Transverse colon (tissue), 4 donors: ENCODE measurements at regions not wholly inside any gene's neighbourhood (a gene's known extent, or its start where the extent isn't known, plus 50 kb on each side); places are given as distances from the start of the nearest gene placed in this dataset.

Experiments
- DNase-seq: peaks from one replicate; pipeline ENCODE4 v3.0.0-alpha.2; 2019
- H3K27ac ChIP-seq, 4 donors: fragments of 200-600 bp; sonication (generic); 2 replicates each; pipeline ENCODE4 v1.5.1; 2016 to 2018; ENCODE audit warnings: inconsistent platforms in 4 of 4
- H3K27me3 ChIP-seq: fragments of 200-600 bp; sonication (generic); 2 replicates; pipeline ENCODE4 v1.5.1; 2017; ENCODE audit warnings: inconsistent platforms
- H3K36me3 ChIP-seq, 4 donors: fragments of 200-600 bp; sonication (generic); 2 replicates each; pipeline ENCODE4 v1.5.1; 2017 to 2019; ENCODE audit warnings: inconsistent platforms in 4 of 4
- H3K4me1 ChIP-seq, 4 donors: fragments of 200-600 bp; sonication (generic); 2 replicates each; pipeline ENCODE4 v1.5.1; 2017 to 2020; ENCODE audit warnings: inconsistent platforms in 4 of 4
- H3K4me3 ChIP-seq, 4 donors: fragments of 200-600 bp; sonication (generic); 1 replicate in 1 of 4; 2 replicates in 3 of 4; pipeline versions ENCODE4 v1.5.1 to v1.6.1; 2017 to 2019; ENCODE audit warnings: inconsistent platforms in 4 of 4
- H3K9me3 ChIP-seq, 2 donors: fragments of 200-600 bp; sonication (generic); 2 replicates each; pipeline ENCODE4 v1.5.1; 2017 to 2019; ENCODE audit warnings: inconsistent platforms in 2 of 2
- EP300 ChIP-seq: sonication (generic); formaldehyde crosslinking; IDR thresholded peaks from one replicate; pipeline ENCODE4 v1.6.1; 2017; ENCODE audit warnings: antibody characterized with exemption, low read depth
- POLR2A ChIP-seq: fragments of 450-650 bp; IDR thresholded peaks from one replicate; pipeline ENCODE4 v1.6.1; 2016; ENCODE audit warnings: antibody characterized with exemption, mild to moderate bottlenecking, moderate library complexity
- POLR2AphosphoS5 ChIP-seq, 3 donors: sonication (generic); formaldehyde crosslinking; IDR thresholded peaks; one replicate each; pipeline ENCODE4 v1.6.1; 2016; ENCODE audit warnings: antibody characterized with exemption in 3 of 3
- WGBS, 2 donors: methylation state at CpG; one replicate each; pipeline ENCODE4 v1.1.5; 2018; ENCODE audit warnings: low coverage in 1 of 2; 5-methylcytosine and 5-hydroxymethylcytosine counted together
- in situ Hi-C, 4 donors: fragments of 200-750 bp; cut with MboI; loops; one replicate each; pipeline versions ENCODE4 v1.15.0 to v1.15.1; 2017; ENCODE audit warnings: low sequenced_read_pairs in 3 of 4, low pct_ligation_motif_present in 1 of 4, low pct_unique_long_range_greater_than_20kb in 1 of 4
- intact Hi-C: fragments of 100-400 bp; cut with DNase I; formaldehyde crosslinking; loops from one replicate; pipeline ENCODE4 v1.15.1; 2023; ENCODE audit warnings: low total_unique reads
- TF ChIP-seq, protein P1 (sequence below), 5 experiments: fragments of 200-600 bp in 3 of 5; fragments of 450-650 bp in 2 of 5; sonication (generic) in 3 of 5; IDR thresholded peaks; 1 replicate in 2 of 5; 2 replicates in 3 of 5; pipeline ENCODE4 v1.5.1; 2016 to 2017; ENCODE audit warnings: antibody characterized with exemption in 5 of 5, inconsistent platforms in 3 of 5, mild to moderate bottlenecking in 2 of 5, moderate library complexity in 1 of 5

DNA sequence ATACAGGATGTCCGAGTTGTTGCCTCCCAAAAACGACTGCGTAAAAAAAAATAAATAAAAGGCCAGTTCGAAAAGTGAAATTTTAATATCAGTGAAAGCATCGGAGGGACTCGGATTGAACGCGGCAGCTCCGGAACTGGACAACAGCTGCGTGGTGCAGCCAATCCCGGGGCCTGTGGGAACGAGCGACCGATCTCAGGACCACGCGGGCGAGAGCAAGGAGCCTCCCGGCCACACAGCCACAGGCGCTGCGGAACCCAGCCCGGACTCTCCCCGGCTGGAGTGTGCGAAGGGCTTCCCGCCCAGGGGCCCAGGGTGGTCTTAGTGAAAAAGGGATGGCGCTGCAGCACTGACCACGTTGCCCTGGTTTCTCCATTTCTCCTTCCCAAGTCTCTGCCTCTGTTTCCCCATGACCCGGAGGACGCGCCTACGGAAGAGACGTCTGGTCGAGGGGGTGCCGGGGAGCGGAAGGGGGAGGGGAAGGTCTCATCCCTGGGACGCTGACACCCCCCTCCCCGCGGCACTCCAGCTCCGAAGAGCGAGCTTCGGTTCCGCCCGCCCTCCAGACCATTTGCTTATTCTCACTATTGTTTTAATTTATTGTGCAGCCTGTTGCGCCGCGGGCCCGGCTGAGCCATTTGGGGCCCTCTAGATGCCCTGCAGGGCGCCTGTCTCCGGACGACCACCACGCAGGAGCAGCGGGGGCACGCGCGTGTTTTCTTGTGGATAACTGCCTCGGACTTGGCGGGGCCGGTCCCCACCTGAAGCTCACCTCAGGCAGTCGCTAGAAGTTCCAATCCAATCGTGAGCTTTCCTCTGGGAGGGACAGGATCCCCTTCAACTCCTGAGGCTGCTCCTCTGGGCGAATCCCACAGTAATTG is 303.0 kb downstream of the PARP8 start:
- peaks cover 11 to 31% (median 26%) of the 10 kb centered on the region in 4 donors for H3K4me1 ChIP-seq
- no peaks in the 10 kb centered on the region for H3K36me3 ChIP-seq
- no peaks in the 10 kb centered on the region for H3K9me3 ChIP-seq
- in situ Hi-C loops (loop anchor here (10.0 to 25.0 kb wide), 3 partner anchors 1043 to 1693 kb away; no protein-coding TSS in a partner anchor), intact Hi-C loops (no loop called here)
- TF ChIP-seq POLR2A, result no peak
- no peak for TF ChIP-seq POLR2AphosphoS5 (IDR thresholded peaks at IDR 0.05)
- TF ChIP-seq, protein P1, sequence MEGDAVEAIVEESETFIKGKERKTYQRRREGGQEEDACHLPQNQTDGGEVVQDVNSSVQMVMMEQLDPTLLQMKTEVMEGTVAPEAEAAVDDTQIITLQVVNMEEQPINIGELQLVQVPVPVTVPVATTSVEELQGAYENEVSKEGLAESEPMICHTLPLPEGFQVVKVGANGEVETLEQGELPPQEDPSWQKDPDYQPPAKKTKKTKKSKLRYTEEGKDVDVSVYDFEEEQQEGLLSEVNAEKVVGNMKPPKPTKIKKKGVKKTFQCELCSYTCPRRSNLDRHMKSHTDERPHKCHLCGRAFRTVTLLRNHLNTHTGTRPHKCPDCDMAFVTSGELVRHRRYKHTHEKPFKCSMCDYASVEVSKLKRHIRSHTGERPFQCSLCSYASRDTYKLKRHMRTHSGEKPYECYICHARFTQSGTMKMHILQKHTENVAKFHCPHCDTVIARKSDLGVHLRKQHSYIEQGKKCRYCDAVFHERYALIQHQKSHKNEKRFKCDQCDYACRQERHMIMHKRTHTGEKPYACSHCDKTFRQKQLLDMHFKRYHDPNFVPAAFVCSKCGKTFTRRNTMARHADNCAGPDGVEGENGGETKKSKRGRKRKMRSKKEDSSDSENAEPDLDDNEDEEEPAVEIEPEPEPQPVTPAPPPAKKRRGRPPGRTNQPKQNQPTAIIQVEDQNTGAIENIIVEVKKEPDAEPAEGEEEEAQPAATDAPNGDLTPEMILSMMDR (IDR thresholded peaks at IDR 0.05), result no peak
- TF ChIP-seq EP300, result no peak
- WGBS, 2 donors, result 3 to 11% methylated on average over 5 to 52 of the region's 60 CpGs
- no peak for DNase-seq
- peak overlapping the region in 3 of 4 donors; percentile 16 to 49 (median 16) for H3K4me3 ChIP-seq
- H3K27ac ChIP-seq, result peak overlapping the region in 1 of 4 donors; percentile 21
- H3K27me3 ChIP-seq, result peaks cover 89% of the 10 kb centered on the region

DNA sequence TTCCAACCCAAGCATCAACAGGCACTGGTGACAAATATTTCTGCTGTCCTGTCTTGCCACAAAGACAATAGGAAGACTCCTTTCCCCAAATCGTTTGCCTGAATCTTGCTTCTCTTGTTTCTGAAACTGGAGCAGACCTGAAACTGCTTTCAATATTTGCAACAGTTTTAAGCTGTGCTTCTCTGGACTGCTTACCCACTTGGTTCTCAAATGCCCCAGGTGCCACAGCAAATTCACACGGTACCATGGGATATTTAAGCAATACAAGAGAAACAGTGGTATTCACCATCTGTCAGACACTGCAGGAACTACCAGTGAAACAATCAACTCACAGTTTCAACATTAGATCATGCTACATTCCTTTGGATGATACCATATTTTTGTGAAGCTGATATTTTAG is 309.4 kb downstream of the PARP8 start:
- no peak overlapping the region for H3K27ac ChIP-seq
- in situ Hi-C loops (loop anchor here in 1 of 4 donors (10.0 kb wide), 1 partner anchor 1679 kb away; no protein-coding TSS in a partner anchor), intact Hi-C loops (no loop called here)

DNA sequence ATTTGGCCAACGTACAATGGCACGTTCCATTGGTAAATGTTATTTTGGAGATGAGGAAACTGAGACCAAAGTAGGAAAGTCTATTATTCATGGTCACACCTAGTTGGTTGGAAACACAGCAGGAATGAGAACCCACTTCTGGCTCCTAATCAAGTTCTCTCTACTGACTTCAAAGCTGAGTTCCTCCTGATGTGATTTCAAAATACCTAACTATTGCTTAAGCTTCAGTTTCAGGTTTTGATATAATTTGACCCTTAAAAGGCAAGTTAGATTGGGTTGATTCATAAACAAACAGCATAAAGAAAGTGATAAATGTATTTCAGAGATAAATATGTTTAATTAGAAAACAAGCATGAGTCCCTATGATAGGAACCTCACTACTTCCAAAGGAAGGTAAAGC is 312.5 kb downstream of the PARP8 start:
- in situ Hi-C loops, result loop anchor here in 1 of 4 donors (10.0 kb wide), 1 partner anchor 1676 kb away; no protein-coding TSS in a partner anchor
- TF ChIP-seq POLR2A (no peak), EP300 (no peak), POLR2AphosphoS5 (IDR thresholded peaks at IDR 0.05) (no peak)
- TF ChIP-seq, protein P1 (IDR thresholded peaks at IDR 0.05), result no peak
- Histone ChIP-seq H3K9me3 (no peaks in the 10 kb centered on the region), H3K4me1 (no peaks in the 10 kb centered on the region), H3K36me3 (no peaks in the 10 kb centered on the region), H3K27me3 (peaks cover 10% of the 10 kb centered on the region), H3K4me3 (no peak overlapping the region), H3K27ac (no peak overlapping the region)
- no peak for DNase-seq
- intact Hi-C loops, result no loop called here
- 72 to 76% methylated on average over 2 of the region's 2 CpGs for WGBS, 2 donors

More for the DNA sequence above, 309.4 kb downstream of the PARP8 start:
- 50 to 66% methylated on average over 1 to 2 of the region's 2 CpGs for WGBS, 2 donors
- TF ChIP-seq, protein P1 (IDR thresholded peaks at IDR 0.05), result no peak
- TF ChIP-seq POLR2AphosphoS5 (IDR thresholded peaks at IDR 0.05) (no peak), EP300 (no peak), POLR2A (no peak)
- H3K36me3 ChIP-seq, result no peaks in the 10 kb centered on the region
- no peaks in the 10 kb centered on the region for H3K9me3 ChIP-seq
- peaks cover 35% of the 10 kb centered on the region for H3K27me3 ChIP-seq
- no peaks in the 10 kb centered on the region for H3K4me1 ChIP-seq
- no peak overlapping the region for H3K4me3 ChIP-seq
- DNase-seq, result no peak

DNA sequence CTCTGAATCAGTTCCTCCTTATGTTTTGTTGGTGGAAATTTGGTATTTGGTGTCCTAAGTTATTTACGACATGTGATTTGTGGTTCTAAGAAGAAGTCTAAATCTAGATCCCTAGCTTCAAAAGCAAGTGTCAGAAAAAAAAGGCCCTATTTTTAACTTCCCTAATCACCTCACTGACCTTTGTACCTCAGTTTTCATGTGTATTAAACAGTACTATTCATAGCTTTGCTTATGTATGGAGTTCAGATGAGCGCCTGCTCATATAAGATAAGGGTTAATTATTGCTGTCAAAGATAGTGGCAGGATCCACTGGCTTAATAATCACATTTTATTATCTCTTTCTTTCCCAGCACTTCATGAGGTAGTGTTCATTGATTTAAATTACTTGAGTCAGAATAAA is 318.2 kb downstream of the PARP8 start:
- 60 to 79% methylated on average over 2 of the region's 2 CpGs for WGBS, 2 donors
- Histone ChIP-seq H3K9me3 (no peaks in the 10 kb centered on the region), H3K36me3 (no peaks in the 10 kb centered on the region), H3K27me3 (no peaks in the 10 kb centered on the region), H3K4me1 (no peaks in the 10 kb centered on the region), H3K27ac (no peak overlapping the region), H3K4me3 (no peak overlapping the region)
- TF ChIP-seq POLR2AphosphoS5 (IDR thresholded peaks at IDR 0.05) (no peak), POLR2A (no peak), EP300 (no peak)
- TF ChIP-seq, protein P1 (IDR thresholded peaks at IDR 0.05), result no peak
- in situ Hi-C loops, result no loop called here
- intact Hi-C loops, result no loop called here
- DNase-seq, result no peak
